ENCODE measurements at regions not wholly inside any gene's neighbourhood (a gene's known extent, or its start where the extent isn't known, plus 50 kb on each side); places are given as distances from the start of the nearest gene placed in this dataset.

DNA sequence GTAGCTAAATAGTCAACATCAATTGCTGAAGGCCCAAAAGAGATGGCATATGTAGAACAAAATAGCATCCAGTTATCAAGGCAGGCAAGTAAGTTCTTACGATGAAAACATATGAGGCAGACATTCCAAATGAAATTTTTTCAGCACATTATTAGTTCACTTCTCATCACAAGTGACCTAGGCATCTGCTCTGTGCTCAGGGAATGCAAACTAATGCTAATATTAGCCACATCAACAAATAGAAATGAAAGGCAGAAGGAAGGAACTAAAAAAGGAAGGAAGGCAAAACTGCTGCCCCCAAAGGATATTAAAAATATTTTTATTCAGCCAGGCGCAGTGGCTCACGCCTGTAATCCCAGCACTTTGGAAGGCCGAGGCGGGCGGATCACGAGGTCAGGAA is 51.2 kb upstream of the ROCK1 start:
- DNase-seq (ENCODE audit: missing footprints) = no peak
- ATAC-seq = peak; percentile 33
- intact Hi-C loops (cut with DNase I) = no loop called here

GRCh38 chr18:21163647-21164547 is 52.3 kb upstream of the ROCK1 start:
- ATAC-seq (peak; percentile 66), DNase-seq (ENCODE audit: missing footprints) (no peak)
- intact Hi-C loops (cut with DNase I) = no loop called here

DNA sequence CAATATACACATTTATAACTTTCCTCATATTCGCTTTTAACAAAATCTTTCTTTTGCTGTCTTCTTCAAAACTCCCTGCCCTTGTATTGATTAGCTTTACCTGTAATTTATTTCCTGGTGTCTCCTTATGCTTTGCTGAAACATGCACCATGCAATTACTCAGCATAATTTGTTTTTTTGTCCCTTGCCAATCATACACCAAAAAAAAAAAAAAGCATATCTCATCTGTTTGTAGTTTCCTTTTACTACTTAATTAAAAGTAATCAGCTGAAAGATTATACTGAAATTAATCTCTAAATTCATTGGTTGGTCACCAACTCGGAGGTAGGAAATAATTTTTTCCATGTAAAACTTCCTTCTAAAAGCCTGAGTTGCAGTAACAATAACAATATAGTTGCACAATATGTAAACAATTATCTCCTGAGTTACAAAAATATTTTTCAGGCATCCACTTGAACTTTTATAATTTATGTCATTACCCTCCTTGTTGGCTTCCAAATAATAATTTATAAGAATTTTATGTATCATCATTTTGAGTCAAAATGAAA is 53.0 kb upstream of the ROCK1 start:
- intact Hi-C loops (cut with DNase I) = no loop called here
- ATAC-seq (no peak), DNase-seq (ENCODE audit: missing footprints) (no peak)

GRCh38 chr18:21167641-21168377 is 56.2 kb upstream of the ROCK1 start:
- ATAC-seq = no peak
- intact Hi-C loops (cut with DNase I) = no loop called here
- DNase-seq (ENCODE audit: missing footprints) = no peak

- no peak for DNase-seq (ENCODE audit: missing footprints)
- intact Hi-C loops (cut with DNase I) = no loop called here
- ATAC-seq = no peak
Observed at GRCh38 chr18:21168880-21169279, 57.3 kb upstream of the ROCK1 start.

GRCh38 chr18:21177822-21178221 is 64.2 kb upstream of the GREB1L start:
- no peak for ATAC-seq
- no peak for DNase-seq (ENCODE audit: missing footprints)
- intact Hi-C loops (cut with DNase I) = no loop called here

DNA sequence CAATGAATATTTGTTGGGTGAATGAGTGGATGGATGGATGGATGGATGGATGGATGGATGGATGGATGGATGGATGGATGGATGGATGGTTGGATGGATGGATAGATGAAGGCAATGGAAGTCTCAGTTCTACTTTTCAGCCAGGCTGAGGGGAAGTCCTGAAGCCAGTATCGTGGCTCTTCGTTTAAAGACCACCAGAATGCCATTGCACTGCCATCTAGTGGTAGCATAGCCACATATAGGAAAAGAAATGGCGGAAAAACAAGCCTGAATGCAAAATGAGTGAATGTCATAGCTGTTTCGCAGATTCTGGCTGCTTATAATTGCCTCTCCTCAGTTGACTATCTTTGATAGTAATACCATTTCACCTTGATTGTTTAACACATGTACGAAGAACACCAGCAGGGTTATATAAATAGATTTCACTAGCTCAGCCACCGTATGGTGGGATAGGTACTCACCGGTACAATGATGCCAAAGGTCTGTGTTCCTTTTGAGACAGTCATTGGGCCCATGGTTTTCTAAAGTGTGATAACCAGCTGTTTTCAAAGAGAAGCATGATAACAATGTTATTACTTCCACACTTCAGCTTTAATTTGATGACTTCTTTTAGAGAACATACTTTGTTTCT is 62.3 kb upstream of the GREB1L start:
- ATAC-seq (peak; percentile 75), DNase-seq (ENCODE audit: missing footprints) (no peak)
- intact Hi-C loops (cut with DNase I) = no loop called here

DNA sequence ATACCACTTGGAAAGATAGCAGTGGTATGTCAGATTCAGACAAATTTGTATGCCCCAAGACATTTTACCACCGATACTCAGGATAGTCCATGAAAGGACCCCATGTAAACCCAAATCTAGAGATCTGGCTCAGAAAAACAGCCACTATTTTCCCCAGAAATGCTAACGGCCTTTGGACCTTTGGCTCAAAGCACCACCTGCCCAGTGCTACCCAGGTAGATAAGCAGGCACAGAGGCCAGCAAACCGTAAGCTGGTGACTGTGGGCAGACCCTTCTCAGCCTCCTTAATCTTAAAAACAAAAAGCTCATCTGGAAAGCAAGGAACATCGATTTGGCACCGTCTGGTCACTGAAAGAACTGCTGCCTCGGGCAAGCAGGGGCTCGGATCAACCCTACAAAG is 61.4 kb upstream of the GREB1L start:
- DNase-seq (ENCODE audit: missing footprints) = no peak
- intact Hi-C loops (cut with DNase I) = no loop called here
- ATAC-seq = no peak

- intact Hi-C loops (cut with DNase I) = no loop called here
- ATAC-seq (no peak), DNase-seq (ENCODE audit: missing footprints) (no peak)
Observed at GRCh38 chr18:21181766-21182165, 60.3 kb upstream of the GREB1L start.

GRCh38 chr18:21183670-21184069 is 58.4 kb upstream of the GREB1L start:
- intact Hi-C loops (cut with DNase I) = no loop called here
- no peak for ATAC-seq

GRCh38 chr18:21184396-21184996 is 57.5 kb upstream of the GREB1L start:
- intact Hi-C loops (cut with DNase I) = no loop called here
- no peak for DNase-seq (ENCODE audit: missing footprints)
- ATAC-seq = no peak

More at GRCh38 chr18:21183670-21184069, 58.4 kb upstream of the GREB1L start:
- no peak for DNase-seq (ENCODE audit: missing footprints)

DNA sequence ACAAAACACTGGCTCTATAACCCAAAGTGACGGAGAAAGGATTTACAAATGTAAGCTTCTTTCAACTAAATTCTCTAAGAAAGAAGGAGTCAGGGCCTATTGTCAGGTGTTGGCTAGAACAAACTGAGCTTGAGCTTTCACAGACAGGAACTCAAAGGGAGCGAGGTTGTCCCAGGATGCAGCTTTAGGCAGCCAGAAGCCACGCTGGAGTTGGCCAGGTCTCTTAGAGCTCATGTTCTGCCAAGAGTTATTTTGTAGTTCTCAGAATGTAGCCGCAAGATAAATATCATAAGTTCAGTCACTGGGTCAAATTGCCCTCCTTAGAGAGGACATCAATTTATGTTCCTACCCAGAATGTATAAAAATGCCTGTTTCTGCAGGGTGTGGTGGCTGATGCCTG is 54.1 kb upstream of the GREB1L start:
- no peak for DNase-seq (ENCODE audit: missing footprints)
- peak; percentile 62 for ATAC-seq
- intact Hi-C loops (cut with DNase I) = no loop called here

- DNase-seq (ENCODE audit: missing footprints) (no peak), ATAC-seq (peak; percentile 62)
- intact Hi-C loops (cut with DNase I) = loop anchor here (10.0 kb wide), 1 partner anchor 763 kb away; no protein-coding TSS in a partner anchor
Observed at GRCh38 chr18:21191596-21192307, 50.3 kb upstream of the GREB1L start.
